ENCODE measurements at regions not wholly inside any gene's neighbourhood (a gene's known extent, or its start where the extent isn't known, plus 50 kb on each side); places are given as distances from the start of the nearest gene placed in this dataset.
A peak's percentile ranks its signal among the peaks of the same experiment; 100 is the strongest.

DNA sequence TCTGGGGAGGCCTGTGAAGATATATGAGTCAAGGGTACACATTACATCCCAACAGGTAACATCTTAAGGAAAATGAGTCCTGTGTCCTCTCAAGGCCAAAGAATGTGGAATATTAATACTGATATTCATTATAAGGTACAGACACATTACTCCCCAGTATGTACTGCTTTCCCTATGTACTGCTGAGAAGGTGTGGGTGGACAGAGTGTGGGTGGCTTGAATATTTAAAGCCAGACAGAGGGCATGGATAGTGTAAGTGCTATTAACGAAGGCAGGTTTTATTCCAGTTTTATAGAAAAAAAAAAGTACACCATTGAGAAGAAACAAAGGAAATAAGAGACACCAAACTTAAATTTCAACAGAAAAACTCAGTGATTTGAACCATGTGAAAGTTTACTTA is 1054.4 kb downstream of the XPNPEP1 start:
- no peak for DNase-seq (ENCODE audit: low spot score)

- DNase-seq (ENCODE audit: low spot score) = no peak
Measured at GRCh38 chr10:108862676-108863350, 1060.5 kb downstream of the XPNPEP1 start.

GRCh38 chr10:108861181-108861754 is 1062.0 kb downstream of the XPNPEP1 start:
- DNase-seq (ENCODE audit: low spot score) = no peak

DNA sequence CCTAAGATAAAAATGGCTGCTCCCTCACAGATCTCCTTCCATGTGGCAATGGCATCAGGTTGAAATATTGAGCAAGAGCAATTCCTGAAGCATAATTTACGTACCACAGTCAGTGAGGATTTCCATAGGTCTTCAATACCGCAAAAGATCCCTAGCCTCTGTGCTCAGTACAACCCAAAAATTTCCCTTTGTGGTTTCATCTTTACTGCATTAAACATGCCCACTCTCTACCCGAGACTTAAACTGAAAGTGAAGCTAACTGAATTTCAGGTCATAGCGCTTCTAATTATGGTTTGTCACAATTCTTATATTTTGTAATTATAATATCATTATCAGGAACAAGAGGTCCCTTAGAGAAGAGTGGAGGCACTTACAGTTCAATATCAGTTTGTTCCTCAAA is 1071.1 kb downstream of the XPNPEP1 start:
- DNase-seq (ENCODE audit: low spot score) = peak; percentile 5

GRCh38 chr10:108850138-108850854 is 1073.0 kb downstream of the XPNPEP1 start:
- no peak for DNase-seq (ENCODE audit: low spot score)

GRCh38 chr10:108849688-108850087 is 1073.6 kb downstream of the XPNPEP1 start:
- DNase-seq (ENCODE audit: low spot score) = no peak

DNA sequence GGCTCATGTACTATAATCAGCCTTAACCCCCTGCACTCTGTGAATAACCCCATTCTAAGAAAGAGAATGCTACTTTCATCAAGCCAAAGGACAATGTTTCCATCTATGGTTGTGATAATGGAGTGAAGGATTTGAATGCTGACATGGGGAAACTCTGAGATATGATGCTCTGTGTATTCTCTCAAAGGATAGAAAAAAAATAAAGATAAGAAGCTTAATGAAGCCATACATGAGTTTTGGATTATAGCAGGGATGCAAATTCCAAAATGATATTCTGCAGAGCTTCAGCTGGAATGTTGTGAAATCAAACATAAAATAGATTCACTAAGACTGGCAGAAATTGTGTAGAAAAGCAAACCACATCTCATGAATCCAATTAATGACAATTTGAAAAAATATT is 1074.1 kb downstream of the XPNPEP1 start:
- DNase-seq (ENCODE audit: low spot score) = no peak

GRCh38 chr10:108848046-108848445 is 1075.3 kb downstream of the XPNPEP1 start:
- no peak for DNase-seq (ENCODE audit: low spot score)

GRCh38 chr10:108840944-108841343 is 1082.4 kb downstream of the XPNPEP1 start:
- DNase-seq (ENCODE audit: low spot score) = no peak

GRCh38 chr10:108836362-108836761 is 1086.9 kb downstream of the XPNPEP1 start:
- DNase-seq (ENCODE audit: low spot score) = no peak

DNA sequence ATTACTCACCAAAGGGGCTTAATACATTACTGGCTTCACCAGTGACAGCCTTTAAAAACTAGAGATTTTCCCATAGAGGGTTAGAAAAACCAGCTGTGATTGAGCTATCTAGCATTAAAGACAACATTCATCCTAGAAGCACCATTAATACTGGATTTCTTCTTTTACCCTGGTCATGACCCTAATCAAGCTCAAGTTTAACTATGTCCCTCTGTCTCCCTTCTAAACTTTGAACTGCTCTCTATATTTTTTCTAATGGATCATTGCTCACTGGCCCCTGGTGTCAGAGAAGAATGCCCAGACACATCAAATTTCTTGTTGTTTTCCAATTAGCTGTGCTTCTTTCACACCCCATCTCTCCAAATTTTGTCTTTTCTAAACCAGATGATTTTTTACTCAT is 1101.3 kb downstream of the XPNPEP1 start:
- DNase-seq (ENCODE audit: low spot score) = no peak

DNA sequence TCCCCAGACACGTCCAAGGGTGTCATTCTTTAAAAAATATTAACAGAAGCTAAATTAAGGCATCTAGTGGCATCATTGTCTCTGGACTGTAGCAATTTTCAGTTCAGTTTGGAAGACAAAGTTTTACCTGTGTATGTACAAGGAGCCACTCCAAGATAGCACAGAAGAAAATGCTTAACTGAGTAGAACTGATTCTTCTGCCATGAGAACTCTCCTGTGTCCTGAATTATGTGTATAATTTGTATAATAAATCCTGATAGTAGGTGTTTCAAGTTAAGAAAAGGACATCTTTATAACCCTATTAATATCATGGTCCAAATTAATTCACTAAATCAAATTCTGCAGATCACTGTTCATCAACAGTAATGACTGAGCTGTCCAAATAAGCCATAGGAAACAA is 1104.0 kb downstream of the XPNPEP1 start:
- DNase-seq (ENCODE audit: low spot score) = no peak

DNA sequence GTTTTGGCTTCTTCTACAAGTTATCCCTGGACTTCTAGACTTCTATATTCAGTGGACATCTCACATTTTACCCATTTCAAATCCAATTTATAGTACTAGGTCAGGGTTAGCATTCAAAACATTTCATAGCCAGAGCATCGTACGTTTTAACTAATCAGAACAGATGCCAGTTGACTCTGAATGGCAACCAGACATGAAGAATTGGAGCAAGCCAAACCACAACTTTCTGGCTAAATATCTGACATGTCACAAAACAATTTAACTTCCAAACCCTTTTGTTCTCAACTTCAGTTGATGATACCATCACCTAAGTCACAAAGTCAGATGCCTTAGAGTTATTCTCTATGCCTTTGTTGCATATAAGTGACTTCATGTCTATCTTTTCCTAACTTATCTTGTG is 1105.7 kb downstream of the XPNPEP1 start:
- DNase-seq (ENCODE audit: low spot score) = no peak

DNA sequence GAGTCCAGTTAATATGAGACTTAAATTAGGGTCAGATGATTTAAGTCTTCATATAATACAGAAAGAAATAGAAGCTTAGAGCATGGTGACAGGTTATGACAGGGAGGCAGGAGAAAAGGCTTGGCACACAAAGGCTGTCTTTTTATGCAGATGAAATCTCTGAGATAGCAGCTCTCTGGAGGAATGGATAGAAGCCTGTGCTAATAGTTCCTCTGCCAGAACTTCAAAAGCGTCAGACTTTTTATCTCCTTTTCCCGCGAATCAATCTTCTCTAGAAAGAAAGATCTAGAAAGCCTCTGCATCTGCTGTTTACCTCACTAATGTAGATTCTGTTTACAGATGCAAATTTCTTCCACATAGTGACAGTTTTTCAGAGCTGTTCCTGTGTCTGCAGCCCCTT is 1106.2 kb downstream of the XPNPEP1 start:
- DNase-seq (ENCODE audit: low spot score) = no peak

DNA sequence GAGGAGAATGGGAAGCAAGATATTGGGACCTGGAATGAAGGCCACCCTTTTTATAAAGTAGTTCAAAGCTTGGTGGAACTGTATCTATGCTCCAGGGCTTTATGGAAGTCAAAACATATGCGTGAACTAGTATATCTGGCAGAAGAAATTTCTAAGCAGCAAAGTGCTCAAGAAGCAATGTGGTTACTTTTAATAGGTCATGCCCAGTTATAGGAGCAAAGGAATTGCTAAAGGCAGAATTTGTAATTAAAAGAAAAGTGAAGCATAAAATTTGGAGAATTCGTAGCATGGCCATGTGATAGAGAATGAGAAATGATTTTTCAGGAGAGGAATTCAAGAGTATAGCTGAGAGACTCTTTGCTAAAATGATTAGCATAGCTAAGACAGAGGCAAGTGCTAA is 1110.4 kb downstream of the XPNPEP1 start:
- no peak for DNase-seq (ENCODE audit: low spot score)

DNA sequence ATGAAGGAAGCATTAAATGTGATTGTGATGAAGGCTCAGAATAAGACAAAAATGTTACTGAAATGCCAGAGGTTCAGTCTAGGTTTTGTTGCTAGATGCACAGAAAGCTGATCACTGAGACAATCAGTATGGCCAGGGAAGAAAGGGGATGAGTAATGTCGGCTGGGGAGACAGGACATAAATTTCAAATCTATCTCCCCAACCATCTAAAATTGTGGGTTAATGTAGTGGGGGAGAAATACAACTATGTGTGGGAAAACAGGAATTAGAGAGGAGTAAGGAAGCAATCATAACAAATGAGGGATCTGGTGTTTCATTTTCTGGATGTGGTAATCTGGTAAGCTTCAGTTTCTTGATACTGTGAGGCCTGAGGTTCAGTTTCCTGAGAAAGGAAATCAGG is 1111.0 kb downstream of the XPNPEP1 start:
- DNase-seq (ENCODE audit: low spot score) = no peak

- no peak for DNase-seq (ENCODE audit: low spot score)
Measured at GRCh38 chr10:108808228-108808627, 1115.1 kb downstream of the XPNPEP1 start.

GRCh38 chr10:108801775-108802517 is 1121.4 kb downstream of the XPNPEP1 start:
- peak; percentile 27 for DNase-seq (ENCODE audit: low spot score)

- no peak for DNase-seq (ENCODE audit: low spot score)
Measured at GRCh38 chr10:108801220-108801619, 1122.1 kb downstream of the XPNPEP1 start.

DNA sequence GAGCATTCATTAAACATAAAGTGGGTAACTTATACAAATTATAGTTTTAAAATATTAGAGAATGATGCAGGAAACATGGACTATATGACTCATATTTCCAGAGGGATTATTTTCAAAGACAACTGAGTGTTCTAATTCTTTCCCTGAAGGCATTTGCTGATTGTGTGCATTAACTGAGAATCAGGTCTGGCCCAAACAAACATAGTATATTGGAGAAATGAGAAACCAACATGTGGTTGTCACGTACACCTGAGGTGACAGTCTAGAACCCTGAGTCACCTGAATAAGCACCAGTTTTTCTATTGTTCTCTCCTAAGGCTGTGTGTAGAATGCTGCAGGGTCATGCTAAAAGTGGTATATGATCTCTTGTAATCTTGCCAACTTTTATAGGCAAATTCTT is 1125.7 kb downstream of the XPNPEP1 start:
- DNase-seq (ENCODE audit: low spot score) = no peak

DNA sequence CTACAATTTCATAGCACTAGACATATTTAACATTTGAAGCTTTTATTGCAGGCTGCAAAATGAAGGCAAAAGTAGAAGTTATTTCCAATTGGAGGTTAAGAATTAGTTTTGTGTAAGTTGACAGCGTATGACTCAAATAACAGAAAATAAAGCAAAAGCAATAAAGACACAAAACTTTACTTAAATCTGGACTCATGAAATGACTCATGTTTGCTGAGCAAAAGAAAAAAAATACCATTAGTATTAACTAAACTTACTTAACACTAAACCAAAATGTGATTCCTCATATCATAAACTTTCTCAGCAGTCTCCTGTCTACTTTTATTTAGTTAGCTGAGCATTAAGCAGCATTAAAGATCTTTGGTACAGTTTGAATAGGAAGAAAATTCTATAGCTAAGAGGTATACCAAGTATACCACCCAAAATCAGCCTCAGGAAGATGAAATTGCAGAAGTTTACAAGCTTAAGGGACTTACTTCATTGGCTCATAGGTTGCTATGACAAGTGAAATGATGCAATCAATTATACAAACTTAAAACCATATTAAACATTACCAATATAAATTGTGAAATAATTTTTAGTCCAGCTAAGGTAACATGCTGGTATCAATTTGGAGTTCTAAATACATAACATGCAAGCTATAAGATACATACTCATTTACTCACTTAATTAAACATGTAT is 1131.4 kb downstream of the XPNPEP1 start:
- DNase-seq (ENCODE audit: low spot score) = no peak

DNA sequence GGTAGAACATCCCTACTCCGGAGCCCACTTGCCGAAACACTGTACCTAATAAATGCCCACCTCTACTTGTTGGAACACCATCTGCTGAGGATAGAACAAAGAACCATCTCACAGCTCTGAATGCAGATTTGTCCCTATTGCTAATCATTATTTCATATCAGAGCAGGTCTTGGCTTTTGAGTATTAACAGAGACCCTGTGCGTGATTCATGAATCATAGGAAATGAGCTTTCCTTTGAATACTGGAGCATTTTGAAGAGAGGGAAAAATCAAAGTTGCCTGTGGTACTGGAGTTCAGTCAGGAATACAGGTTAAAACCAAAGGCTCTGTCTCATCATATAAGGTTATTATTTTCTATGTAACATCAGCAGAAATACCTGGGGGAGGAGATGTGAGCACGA is 1132.3 kb downstream of the XPNPEP1 start:
- no peak for DNase-seq (ENCODE audit: low spot score)

Measured in A172 (cell line).